Kidney epithelial cell (primary cell): ENCODE measurements at regions not wholly inside any gene's neighbourhood (a gene's known extent, or its start where the extent isn't known, plus 50 kb on each side); places are given as distances from the start of the nearest gene placed in this dataset.
"Not testable (repeated sequence)": the region's sequence is repeated elsewhere in the genome, so short reads cannot be mapped to it uniquely, and the experiment has no call there.

ENCODE experiments used
- DNase-seq: peaks from one replicate; pipeline ENCODE4 v3.0.0-alpha.2; 2010; ENCODE audit warnings: low read depth
- H3K27me3 ChIP-seq: 2 replicates; pipeline ENCODE4 v1.6.0; 2011; ENCODE audit warnings: low read length; ENCODE audit not compliant: control insufficient read depth, insufficient read depth
- H3K36me3 ChIP-seq: 2 replicates; pipeline ENCODE4 v1.5.1; 2011; ENCODE audit warnings: low read length; ENCODE audit not compliant: control insufficient read depth, insufficient read depth
- H3K4me3 ChIP-seq: 2 replicates; pipeline ENCODE4 v1.5.1; 2011; ENCODE audit warnings: low read depth, mild to moderate bottlenecking, control low read depth, low read length
- TF ChIP-seq, protein P1 (sequence below): IDR thresholded peaks from 2 replicates; pipeline ENCODE4 v1.5.1; 2011; ENCODE audit warnings: mild to moderate bottlenecking, moderate library complexity, low read length, control low read depth, inconsistent platforms; ENCODE audit not compliant: insufficient read depth, poor library complexity, severe bottlenecking

DNA sequence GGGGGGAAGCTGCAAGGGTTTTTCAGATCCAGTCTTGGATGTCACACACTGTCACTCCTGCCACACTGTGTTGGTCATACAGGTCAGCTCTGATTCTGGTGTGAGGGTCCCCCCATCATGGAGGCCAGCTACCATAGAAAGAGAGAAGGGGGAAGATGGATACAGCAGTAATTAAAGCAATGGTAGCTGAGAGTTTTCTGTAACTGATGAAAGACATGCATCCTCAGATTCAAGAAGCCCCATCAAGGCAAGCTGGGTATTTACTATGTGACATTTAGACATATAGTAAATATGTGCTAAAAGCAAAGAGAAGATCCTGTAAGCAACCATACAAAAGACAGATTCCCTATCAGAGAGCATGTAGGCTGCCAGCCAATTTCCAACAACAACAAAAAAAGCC is 110.9 kb upstream of the COL5A1 start:
- Histone ChIP-seq H3K4me3 (no peak overlapping the region), H3K27me3 (peaks cover 7% of the 10 kb centered on the region), H3K36me3 (no peaks in the 10 kb centered on the region)
- TF ChIP-seq, protein P1, sequence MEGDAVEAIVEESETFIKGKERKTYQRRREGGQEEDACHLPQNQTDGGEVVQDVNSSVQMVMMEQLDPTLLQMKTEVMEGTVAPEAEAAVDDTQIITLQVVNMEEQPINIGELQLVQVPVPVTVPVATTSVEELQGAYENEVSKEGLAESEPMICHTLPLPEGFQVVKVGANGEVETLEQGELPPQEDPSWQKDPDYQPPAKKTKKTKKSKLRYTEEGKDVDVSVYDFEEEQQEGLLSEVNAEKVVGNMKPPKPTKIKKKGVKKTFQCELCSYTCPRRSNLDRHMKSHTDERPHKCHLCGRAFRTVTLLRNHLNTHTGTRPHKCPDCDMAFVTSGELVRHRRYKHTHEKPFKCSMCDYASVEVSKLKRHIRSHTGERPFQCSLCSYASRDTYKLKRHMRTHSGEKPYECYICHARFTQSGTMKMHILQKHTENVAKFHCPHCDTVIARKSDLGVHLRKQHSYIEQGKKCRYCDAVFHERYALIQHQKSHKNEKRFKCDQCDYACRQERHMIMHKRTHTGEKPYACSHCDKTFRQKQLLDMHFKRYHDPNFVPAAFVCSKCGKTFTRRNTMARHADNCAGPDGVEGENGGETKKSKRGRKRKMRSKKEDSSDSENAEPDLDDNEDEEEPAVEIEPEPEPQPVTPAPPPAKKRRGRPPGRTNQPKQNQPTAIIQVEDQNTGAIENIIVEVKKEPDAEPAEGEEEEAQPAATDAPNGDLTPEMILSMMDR = no peak
- no peak for DNase-seq

DNA sequence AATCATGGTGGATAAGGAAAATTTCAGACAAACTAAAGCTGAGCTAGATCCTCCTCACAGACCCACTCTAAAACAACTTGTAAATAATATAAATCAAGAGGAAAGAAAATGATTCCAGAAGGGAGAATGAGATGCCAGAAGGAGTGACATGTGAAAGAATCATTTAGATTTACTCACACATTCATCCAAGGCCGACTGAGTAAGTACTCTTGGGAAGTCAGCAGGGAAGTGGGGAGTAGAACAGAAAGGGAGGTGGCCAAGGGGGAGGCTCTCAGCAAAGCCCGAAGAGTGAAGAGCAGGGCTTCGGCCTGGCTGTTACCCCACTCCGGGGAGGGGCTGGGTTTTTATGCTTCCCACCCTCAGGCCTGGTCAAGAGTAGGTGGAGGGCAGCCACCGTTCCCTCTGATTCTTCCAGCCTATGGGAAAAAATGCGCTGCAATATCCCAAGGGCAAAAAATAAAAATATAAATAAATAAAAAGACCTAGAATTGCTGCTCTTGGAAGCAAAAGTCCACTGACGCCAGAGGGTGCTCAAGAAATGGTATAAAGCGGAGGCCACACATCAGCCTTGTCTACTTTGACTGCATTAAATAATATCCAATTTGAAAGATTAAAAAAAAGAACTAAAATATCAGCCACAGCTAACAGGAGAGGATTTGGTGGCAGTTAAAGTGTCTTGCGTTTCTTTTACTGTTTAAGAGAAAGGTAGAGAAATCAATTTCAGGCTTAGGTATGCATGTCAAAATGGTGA is 110.2 kb upstream of the COL5A1 start:
- DNase-seq = no peak
- TF ChIP-seq, protein P1 = no peak
- H3K27me3 ChIP-seq = peaks cover 4% of the 10 kb centered on the region
- no peaks in the 10 kb centered on the region for H3K36me3 ChIP-seq
- H3K4me3 ChIP-seq = no peak overlapping the region

DNA sequence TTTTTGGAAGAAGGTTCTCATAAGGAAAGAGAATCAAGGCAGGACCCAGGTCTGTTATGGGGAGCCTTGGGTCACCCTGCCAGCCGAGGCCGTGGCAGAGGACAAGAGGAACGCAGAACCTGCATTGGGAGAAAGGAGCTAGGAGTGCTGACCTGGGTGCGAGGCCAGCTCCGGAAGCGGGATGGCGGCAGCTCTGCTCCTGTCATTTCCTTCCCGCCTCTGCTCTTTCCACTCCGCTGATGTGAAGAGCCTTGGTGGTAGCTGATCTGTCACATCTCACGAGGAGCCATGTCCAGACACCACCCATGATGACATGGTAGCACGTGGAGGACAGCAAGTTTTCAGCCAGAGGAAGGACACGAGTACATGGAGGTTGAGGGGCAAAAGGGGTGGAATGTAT is 109.5 kb upstream of the COL5A1 start:
- no peak for DNase-seq
- Histone ChIP-seq H3K36me3 (no peaks in the 10 kb centered on the region), H3K4me3 (no peak overlapping the region), H3K27me3 (peaks cover 4% of the 10 kb centered on the region)
- TF ChIP-seq, protein P1 = no peak

DNA sequence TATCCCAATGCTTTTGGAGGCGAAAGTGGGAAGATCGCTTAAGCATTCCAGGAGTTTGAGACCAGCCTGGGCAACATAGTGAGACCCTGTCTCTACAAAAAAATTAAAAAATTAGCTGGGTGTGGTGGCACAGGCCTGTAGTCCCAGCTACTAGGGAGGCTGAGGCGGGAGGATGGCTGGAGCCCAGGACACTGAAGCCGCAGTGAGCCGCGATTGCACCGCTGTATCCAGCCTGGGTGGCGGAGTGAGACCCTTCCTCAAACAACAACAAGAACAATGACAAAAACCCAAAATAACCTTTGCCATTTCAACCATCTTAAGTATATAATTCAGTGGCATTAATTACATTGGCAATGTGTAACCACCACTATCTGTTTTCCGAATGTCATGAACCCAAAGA is 108.9 kb upstream of the COL5A1 start:
- not testable (repeated sequence) for H3K4me3 ChIP-seq, H3K36me3 ChIP-seq, H3K27me3 ChIP-seq, DNase-seq

DNA sequence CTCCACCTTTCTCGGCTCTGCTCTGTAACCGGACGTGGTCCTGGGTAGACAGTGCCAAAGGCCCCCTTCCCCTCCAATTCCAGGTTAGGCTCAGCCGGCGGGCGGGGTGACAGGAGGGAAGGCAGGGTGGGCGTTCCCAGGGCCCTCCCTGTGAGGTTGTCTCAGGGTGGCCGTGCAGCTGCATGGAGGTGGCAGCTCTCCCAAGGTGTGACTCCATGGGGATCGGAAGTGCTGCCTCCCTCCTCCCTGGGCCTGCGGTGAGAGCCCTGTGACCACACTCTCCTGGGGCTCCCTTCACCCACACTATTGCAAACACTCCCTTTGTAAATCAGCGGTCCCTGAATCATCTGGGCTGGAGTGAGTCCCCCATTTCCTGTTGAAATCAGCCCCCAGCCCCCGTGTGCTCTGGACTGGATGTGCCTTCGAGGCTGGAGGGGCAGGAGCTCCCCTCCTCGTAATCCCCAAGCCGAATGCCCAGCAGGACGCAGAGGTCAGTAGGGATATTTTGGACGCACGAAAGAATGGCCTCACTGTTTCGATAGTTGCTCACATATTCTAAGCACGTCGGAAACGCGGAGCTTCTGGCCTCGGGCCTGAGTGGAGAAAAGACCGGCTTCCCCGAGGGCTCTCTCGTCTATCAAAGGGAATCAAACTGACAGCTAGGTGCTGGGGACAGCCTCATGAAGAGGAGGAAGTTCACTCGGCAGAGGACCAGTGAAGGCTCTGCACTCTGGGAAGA is 107.6 kb upstream of the COL5A1 start:
- TF ChIP-seq, protein P1 = no peak
- no peaks in the 10 kb centered on the region for H3K36me3 ChIP-seq
- no peak overlapping the region for H3K4me3 ChIP-seq
- peaks cover 4% of the 10 kb centered on the region for H3K27me3 ChIP-seq
- DNase-seq = no peak

DNA sequence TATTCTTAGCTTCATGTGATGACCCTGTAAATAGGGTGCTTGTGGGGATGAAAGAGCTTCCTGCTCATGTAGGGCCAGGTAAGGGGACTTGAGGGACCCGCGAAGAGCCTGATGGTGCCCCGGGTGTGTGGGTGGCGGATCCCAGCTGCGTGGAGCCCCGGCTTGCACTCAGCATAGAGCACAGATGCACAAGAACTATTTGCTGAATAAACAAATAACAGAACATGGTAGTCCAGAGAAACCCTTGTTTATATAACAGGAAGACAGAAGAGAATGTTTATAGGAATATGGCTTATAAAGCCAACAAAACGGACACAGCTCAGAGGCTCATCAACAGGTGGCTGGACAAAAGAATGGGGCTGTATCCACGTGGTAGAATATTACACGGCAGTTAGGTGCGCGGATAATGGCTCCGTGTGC is 106.9 kb upstream of the COL5A1 start:
- no peak for DNase-seq
- peaks cover 4% of the 10 kb centered on the region for H3K27me3 ChIP-seq
- no peaks in the 10 kb centered on the region for H3K36me3 ChIP-seq
- H3K4me3 ChIP-seq = no peak overlapping the region
- TF ChIP-seq, protein P1 = no peak
